Activated T-cell treated with anti-CD3 and anti-CD28 coated beads, Interleukin-2, amount 50 U/mL, for 48 hours (primary cell): ENCODE measurements at regions not wholly inside any gene's neighbourhood (a gene's known extent, or its start where the extent isn't known, plus 50 kb on each side); places are given as distances from the start of the nearest gene placed in this dataset.
A peak's percentile ranks its signal among the peaks of the same experiment; 100 is the strongest.
"Not testable (repeated sequence)": the region's sequence is repeated elsewhere in the genome, so short reads cannot be mapped to it uniquely, and the experiment has no call there.

Experiments
- DNase-seq, 2 experiments: peaks; one replicate each; pipeline ENCODE4 v3.0.0-alpha.2; 2020

- no peak for DNase-seq
Measured at GRCh38 chr5:21603796-21604195, 1249.3 kb downstream of the CDH12 start.

GRCh38 chr5:21594566-21594965, 1258.6 kb downstream of the CDH12 start:
- no peak for DNase-seq

- DNase-seq, result no peak
Measured at GRCh38 chr5:21593261-21593660, 1259.9 kb downstream of the CDH12 start.

GRCh38 chr5:21581508-21581907, 1271.6 kb downstream of the CDH12 start:
- DNase-seq, result no peak

DNA sequence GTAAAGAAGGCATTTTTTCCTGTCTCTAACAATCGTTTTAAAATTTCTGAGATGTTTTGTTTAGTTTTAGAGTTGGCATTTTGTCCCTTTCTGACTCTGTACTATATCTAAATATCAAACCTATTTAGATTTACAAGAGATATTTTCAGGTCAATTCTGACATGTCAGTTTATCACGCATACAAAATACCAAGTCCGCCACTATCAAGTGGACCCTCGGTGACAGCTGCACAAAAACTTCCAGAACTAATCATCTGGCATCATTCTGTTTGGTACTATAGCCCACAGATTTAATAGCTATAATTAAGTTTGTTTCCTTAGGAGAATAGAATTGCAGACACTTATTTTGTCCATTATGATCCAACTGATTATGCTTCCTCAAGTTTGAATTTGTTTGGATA, 1278.2 kb downstream of the CDH12 start:
- DNase-seq, result no peak

DNA sequence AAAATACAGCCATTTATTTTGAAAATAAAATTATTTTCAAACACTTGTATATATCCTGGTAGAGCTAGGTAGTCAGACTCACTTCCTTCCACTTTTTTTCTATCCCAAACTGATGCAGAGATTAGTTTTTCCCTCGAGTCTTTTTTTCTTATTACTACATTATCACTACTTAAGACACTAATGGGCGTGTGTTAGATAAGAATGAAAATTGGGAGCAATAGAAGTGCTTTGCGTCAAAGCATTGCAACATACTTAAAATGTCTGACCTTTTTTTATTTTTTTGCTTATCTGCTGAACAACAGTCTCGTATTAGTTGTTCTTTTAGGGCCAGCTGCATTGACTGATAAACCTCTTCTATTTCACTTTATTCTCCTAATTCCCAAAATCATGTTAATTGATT, 1278.7 kb downstream of the CDH12 start:
- no peak for DNase-seq

- DNase-seq, result no peak
Measured at GRCh38 chr5:21573416-21574314, 1279.5 kb downstream of the CDH12 start.

GRCh38 chr5:21571196-21571595, 1281.9 kb downstream of the CDH12 start:
- not testable (repeated sequence) for DNase-seq

- DNase-seq, result not testable (repeated sequence)
Measured at GRCh38 chr5:21559109-21559508, 1294.0 kb downstream of the CDH12 start.

DNA sequence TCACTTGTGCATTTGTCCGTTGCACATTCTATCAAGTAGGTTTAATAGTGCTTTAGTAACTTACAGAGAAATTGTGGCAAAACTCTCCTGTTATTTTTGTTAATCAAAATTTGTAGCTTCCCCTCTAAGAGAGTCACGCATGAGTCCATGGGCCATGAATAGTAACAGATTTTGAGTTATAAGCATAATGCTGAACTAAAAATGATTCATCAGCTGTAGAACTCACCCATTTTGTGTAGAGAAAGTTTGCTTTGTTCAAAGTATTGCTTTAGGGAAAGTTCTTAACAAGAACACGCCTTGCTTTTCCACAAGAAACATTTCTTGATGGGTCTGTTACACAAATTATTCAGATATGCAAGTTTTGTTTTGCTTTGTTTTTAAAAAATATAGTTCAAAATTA, 1300.9 kb downstream of the CDH12 start:
- not testable (repeated sequence) for DNase-seq

- DNase-seq, result not testable (repeated sequence)
Measured at GRCh38 chr5:21550916-21551315, 1302.2 kb downstream of the CDH12 start.

DNA sequence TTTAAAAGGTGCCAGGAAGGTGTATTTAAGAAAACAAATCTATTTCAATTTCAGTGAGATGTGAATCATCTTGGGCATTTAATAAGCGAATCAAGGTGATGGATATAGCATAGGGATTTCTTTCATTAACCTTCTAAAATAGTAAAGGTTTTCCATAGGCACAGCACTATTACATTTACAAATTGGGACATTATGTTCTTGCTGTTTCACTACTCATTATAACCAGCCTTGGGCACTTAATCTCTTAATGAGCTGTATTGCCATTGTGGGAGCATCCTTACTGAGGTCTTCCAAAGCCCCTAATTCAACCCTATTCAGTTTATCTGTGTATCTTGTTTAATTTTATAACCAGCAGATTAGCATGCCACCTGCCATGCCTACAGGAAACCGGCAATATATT, 1305.5 kb downstream of the CDH12 start:
- DNase-seq, result not testable (repeated sequence)

DNA sequence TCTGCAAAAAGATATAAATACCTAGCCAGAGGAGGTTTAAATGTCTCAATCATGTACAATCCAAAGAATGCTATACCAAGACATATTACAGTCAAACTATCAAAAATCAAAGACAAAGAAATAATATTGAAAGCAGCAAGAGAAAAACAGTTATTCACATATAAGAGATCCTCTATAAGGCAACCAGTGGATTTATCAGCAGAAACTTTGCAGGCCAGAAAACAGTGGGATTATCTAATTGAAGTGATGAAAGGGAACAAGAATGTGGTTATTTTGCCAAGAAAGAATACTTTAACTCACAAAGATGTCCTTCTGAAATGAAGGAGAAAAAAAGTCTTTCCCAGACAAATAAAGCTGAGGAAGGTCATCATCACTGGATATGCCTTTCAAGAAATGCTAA, 1318.0 kb downstream of the CDH12 start:
- DNase-seq, result not testable (repeated sequence)

DNA sequence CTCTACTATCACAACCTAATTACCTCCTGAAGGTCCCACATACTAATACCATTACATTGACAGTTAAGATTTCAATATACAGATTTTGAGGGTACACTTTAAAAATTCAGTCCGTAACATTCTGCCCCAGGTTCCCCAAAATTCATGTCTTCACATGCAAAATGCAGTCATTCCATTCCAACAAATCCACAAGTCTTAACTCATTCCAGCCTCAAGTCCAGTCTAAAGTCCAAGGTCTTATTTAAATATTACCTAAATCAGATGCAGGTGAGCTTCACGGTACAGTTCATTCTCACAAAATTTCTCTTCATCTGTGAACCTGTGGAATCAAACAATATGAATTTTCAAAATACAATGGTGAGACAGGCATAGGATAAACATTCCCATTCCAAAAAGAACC, 1332.0 kb downstream of the CDH12 start:
- not testable (repeated sequence) for DNase-seq

DNA sequence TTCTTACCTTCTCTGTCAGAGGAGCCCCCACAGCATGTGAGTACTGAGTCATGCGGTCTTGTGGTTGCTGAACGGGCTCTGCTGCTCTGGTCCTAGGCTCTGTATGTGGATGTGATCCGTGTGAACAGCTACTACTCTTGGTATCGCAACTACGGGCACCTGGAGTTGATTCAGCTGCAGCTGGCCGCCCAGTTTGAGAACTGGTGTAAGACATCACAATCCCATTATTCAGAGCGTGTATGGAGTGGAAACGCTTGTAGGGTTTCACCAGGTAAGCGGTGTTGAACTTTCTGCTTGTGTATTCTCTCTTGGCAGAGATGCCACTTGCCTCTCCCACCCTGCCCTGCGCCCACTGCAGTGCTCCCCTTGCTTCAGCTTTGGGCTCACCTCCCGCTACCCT, 1356.2 kb downstream of the CDH12 start:
- DNase-seq, result not testable (repeated sequence)

GRCh38 chr5:21496056-21496455, 1357.1 kb downstream of the CDH12 start:
- DNase-seq, result not testable (repeated sequence)

- DNase-seq, result not testable (repeated sequence)
Measured at GRCh38 chr5:21495235-21495634, 1357.9 kb downstream of the CDH12 start.

DNA sequence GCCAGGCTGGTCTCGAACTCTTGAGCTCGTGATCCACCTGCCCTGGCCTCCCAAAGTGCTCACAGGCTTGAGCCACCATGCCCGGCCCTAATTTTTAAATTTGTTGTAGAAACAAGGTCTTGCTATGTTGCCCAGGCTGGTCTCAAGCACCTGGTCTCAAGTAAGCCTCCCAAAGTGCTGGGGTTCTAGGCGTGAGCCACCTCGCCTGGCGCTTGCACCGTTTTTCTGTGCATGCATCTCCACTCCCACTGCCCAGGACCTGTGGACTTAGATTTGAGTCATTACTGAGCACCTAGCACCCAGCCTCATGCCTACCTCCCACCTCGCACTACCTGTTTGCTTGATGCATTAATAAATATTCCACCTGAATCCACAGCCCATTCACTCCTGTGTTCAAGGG, 1359.1 kb downstream of the CDH12 start:
- DNase-seq, result not testable (repeated sequence)

DNA sequence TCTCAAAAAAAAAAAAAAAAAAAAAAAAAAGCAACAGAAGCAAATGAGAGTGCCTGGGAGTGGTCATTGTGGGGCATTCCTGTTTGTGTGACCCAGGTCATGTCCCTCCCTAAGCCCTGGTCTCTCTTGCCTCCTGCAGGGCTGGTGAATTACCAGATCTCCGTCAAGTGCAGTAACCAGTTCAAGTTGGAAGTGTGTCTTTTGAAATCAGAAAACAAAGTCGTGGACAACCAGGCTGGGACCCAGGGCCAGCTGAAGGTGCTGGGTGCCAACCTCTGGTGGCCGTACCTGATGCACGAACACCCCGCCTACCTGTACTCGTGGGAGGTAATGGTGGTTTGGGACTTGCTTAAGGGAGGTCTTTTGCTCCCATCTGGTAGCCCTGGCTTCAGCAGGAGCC, 1362.0 kb downstream of the CDH12 start:
- not testable (repeated sequence) for DNase-seq

DNA sequence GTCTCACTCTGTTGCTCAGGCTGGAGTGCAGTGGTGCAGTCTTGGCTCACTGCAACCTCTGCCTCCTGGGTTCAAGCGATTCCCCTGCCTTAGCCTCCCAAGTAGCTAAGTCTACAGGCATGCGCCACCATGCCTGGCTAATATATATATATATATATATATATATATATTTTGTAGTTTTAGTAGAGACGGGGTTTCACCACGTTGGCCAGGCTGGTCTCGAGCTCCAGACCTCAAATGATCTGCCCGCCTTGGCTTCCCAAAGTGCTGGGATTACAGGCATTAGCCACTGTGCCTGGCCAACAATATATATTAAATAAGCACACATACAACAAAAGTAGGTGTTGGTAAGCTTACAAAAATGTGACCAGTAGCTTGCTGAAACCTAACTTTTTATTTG, 1364.3 kb downstream of the CDH12 start:
- DNase-seq, result not testable (repeated sequence)

- DNase-seq, result peak; percentile 57 to 68
Measured at GRCh38 chr5:21485458-21486000, 1367.6 kb downstream of the CDH12 start.

GRCh38 chr5:21484498-21484889, 1368.7 kb downstream of the CDH12 start:
- not testable (repeated sequence) for DNase-seq

DNA sequence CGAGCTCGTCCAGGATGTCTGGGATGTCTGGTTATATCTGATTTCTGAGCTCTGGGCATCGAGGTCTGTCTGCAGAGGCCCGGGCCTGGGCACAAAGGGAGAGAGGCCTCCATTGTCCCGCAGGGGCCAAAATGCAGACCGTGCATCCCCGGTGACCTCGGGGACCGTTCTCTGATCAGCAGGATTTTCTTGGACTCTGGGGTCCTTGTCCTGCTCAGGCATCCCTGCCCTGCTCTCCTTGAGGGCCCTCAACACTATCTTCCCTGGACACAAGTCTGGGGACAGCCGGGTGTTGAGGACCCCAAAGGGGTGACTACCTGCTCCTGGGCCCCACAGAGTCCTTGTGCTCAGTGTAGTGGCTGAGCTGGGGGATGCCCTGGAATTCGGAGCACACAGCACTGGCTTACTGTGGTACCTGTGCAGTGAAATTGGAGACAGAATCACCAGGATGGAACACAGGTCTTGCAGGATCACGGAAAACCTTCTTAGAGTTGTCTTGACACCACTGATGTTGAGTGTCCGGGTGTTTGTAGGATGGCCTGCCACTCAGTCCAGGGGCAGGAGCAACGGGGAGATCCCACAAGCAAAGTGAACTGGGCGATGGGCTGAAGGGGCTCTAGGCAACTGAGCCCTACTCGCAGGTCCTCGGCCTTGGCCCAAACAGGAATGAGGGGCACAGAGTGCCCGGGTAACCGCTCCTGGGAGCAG, 1369.2 kb downstream of the CDH12 start:
- not testable (repeated sequence) for DNase-seq
